HFFc6 (cell line): ENCODE measurements at regions not wholly inside any gene's neighbourhood (a gene's known extent, or its start where the extent isn't known, plus 50 kb on each side); places are given as distances from the start of the nearest gene placed in this dataset.
"Not testable (repeated sequence)": the region's sequence is repeated elsewhere in the genome, so short reads cannot be mapped to it uniquely, and the experiment has no call there.

ENCODE experiments used
- DNase-seq: peaks from one replicate; pipeline ENCODE4 v3.0.0-alpha.2; 2018
- H3K27ac Mint-ChIP-seq: 2 replicates; pipeline ENCODE4 v1.8.0; 2020; ENCODE audit warnings: mild to moderate bottlenecking, mixed read lengths
- H3K27me3 Mint-ChIP-seq: 2 replicates; pipeline ENCODE4 v1.8.0; 2021; ENCODE audit warnings: mild to moderate bottlenecking, moderate library complexity, mixed read lengths; ENCODE audit not compliant: insufficient read depth
- H3K36me3 Mint-ChIP-seq: 2 replicates; pipeline ENCODE4 v1.8.0; 2021; ENCODE audit warnings: low read depth, mixed read lengths
- H3K4me1 Mint-ChIP-seq: 2 replicates; pipeline ENCODE4 v1.8.0; 2020; ENCODE audit warnings: low read depth, mixed read lengths
- H3K4me3 Mint-ChIP-seq: 2 replicates; pipeline ENCODE4 v1.8.0; 2020; ENCODE audit warnings: mild to moderate bottlenecking, moderate library complexity, mixed read lengths
- H3K9me3 Mint-ChIP-seq: 2 replicates; pipeline ENCODE4 v1.8.0; 2020; ENCODE audit warnings: mild to moderate bottlenecking, mixed read lengths
- CTCF ChIP-seq: fragments of 200-600 bp; sonication (generic); IDR thresholded peaks from 2 replicates; pipeline ENCODE4 v1.5.0; 2021; ENCODE audit warnings: antibody characterized with exemption, mild to moderate bottlenecking

GRCh38 chr1:99507906-99508732 lies 137.8 kb upstream of the PALMD start:
- Mint-ChIP-seq H3K4me1 (no peaks in the 10 kb centered on the region), H3K27me3 (peaks cover 15% of the 10 kb centered on the region), H3K9me3 (peaks cover 3% of the 10 kb centered on the region; the same call in 1 of the 2 replicates), H3K36me3 (no peaks in the 10 kb centered on the region), H3K27ac (no peak overlapping the region), H3K4me3 (no peak overlapping the region)
- no peak for DNase-seq
- TF ChIP-seq CTCF, result no peak

GRCh38 chr1:99508733-99509445 lies 137.0 kb upstream of the PALMD start:
- H3K36me3 Mint-ChIP-seq, DNase-seq, H3K4me1 Mint-ChIP-seq, H3K4me3 Mint-ChIP-seq, H3K9me3 Mint-ChIP-seq, H3K27ac Mint-ChIP-seq: not testable (repeated sequence)
- peaks cover 15% of the 10 kb centered on the region for H3K27me3 Mint-ChIP-seq

- DNase-seq, H3K4me3 Mint-ChIP-seq, H3K27ac Mint-ChIP-seq, H3K36me3 Mint-ChIP-seq, H3K4me1 Mint-ChIP-seq, H3K9me3 Mint-ChIP-seq: not testable (repeated sequence)
- H3K27me3 Mint-ChIP-seq, result peaks cover 12% of the 10 kb centered on the region
These were observed 130.9 kb upstream of the PALMD start for GRCh38 chr1:99514823-99515552.

- H3K9me3 Mint-ChIP-seq, result no peaks in the 10 kb centered on the region; the same call in 1 of the 2 replicates
- no peak overlapping the region for H3K4me3 Mint-ChIP-seq
- H3K27me3 Mint-ChIP-seq, result peaks cover 9% of the 10 kb centered on the region
- no peaks in the 10 kb centered on the region for H3K36me3 Mint-ChIP-seq
- no peak overlapping the region for H3K27ac Mint-ChIP-seq
- TF ChIP-seq CTCF, result no peak
- DNase-seq, result no peak
- H3K4me1 Mint-ChIP-seq, result no peaks in the 10 kb centered on the region
These were observed 129.8 kb upstream of the PALMD start for GRCh38 chr1:99516141-99516540.

GRCh38 chr1:99520121-99520520 lies 125.8 kb upstream of the PALMD start:
- no peaks in the 10 kb centered on the region; the same call in 1 of the 2 replicates for H3K9me3 Mint-ChIP-seq
- TF ChIP-seq CTCF, result no peak
- DNase-seq, result no peak
- peaks cover under 1% of the 10 kb centered on the region; the same call in 1 of the 2 replicates for H3K27me3 Mint-ChIP-seq
- H3K27ac Mint-ChIP-seq, result no peak overlapping the region
- H3K4me3 Mint-ChIP-seq, result no peak overlapping the region
- no peaks in the 10 kb centered on the region for H3K4me1 Mint-ChIP-seq
- H3K36me3 Mint-ChIP-seq, result no peaks in the 10 kb centered on the region

GRCh38 chr1:99525331-99525730 lies 120.6 kb upstream of the PALMD start:
- Mint-ChIP-seq H3K36me3 (no peaks in the 10 kb centered on the region), H3K4me3 (no peak overlapping the region), H3K27ac (no peak overlapping the region), H3K9me3 (no peaks in the 10 kb centered on the region), H3K4me1 (no peaks in the 10 kb centered on the region), H3K27me3 (peaks cover 5% of the 10 kb centered on the region)
- DNase-seq, result no peak
- no peak for TF ChIP-seq CTCF
